GM23338 (cell line): ENCODE measurements at regions not wholly inside any gene's neighbourhood (a gene's known extent, or its start where the extent isn't known, plus 50 kb on each side); places are given as distances from the start of the nearest gene placed in this dataset.

Source experiments
- ATAC-seq: fragments of 200-7000 bp; cut with Tn5 transposase; 3 replicates; pipeline ENCODE4 v1.9.1; 2020
- DNase-seq: peaks from one replicate; pipeline ENCODE4 v3.0.0-alpha.2; 2015; ENCODE audit warnings: low spot score
- H2AFZ ChIP-seq: fragments of 200-600 bp; sonication (generic); 2 replicates; pipeline ENCODE4 v1.8.0; 2016; ENCODE audit warnings: antibody characterized with exemption, mild to moderate bottlenecking, moderate library complexity
- H3F3A ChIP-seq: fragments of 200-600 bp; sonication (generic); replicated peaks from 2 replicates; pipeline ENCODE4 v1.8.0; 2017; ENCODE audit warnings: antibody characterized with exemption, mixed run types, low read depth
- H3K27ac ChIP-seq: fragments of 200-600 bp; sonication (generic); 2 replicates; pipeline ENCODE4 v1.6.1; 2016; ENCODE audit warnings: low read depth
- H3K27me3 ChIP-seq: fragments of 200-600 bp; sonication (generic); 2 replicates; pipeline ENCODE4 v1.8.0; 2016; ENCODE audit warnings: mild to moderate bottlenecking, mixed run types, moderate library complexity; ENCODE audit not compliant: insufficient read depth
- H3K36me3 ChIP-seq: fragments of 200-600 bp; sonication (generic); 2 replicates; pipeline ENCODE4 v1.8.0; 2016; ENCODE audit warnings: mild to moderate bottlenecking; ENCODE audit not compliant: insufficient read depth
- H3K4me1 ChIP-seq: fragments of 200-600 bp; sonication (generic); 2 replicates; pipeline ENCODE4 v1.8.0; 2016; ENCODE audit warnings: mild to moderate bottlenecking, moderate library complexity; ENCODE audit not compliant: insufficient read depth
- H3K4me2 ChIP-seq: fragments of 200-600 bp; sonication (generic); 2 replicates; pipeline ENCODE4 v1.7.1; 2017; ENCODE audit warnings: mixed run types
- H3K4me3 ChIP-seq: fragments of 200-600 bp; sonication (generic); 2 replicates; pipeline ENCODE4 v1.6.1; 2016; ENCODE audit warnings: mixed run types
- H3K79me2 ChIP-seq: fragments of 200-600 bp; sonication (generic); replicated peaks from 2 replicates; pipeline ENCODE4 v1.8.0; 2017; ENCODE audit warnings: mild to moderate bottlenecking; ENCODE audit not compliant: insufficient read depth
- H3K9me2 ChIP-seq: fragments of 200-600 bp; sonication (generic); 2 replicates; pipeline ENCODE4 v1.8.0; 2017; ENCODE audit not compliant: insufficient read depth
- H4K20me1 ChIP-seq: fragments of 200-600 bp; sonication (generic); replicated peaks from 2 replicates; pipeline ENCODE4 v1.8.0; 2017; ENCODE audit warnings: mild to moderate bottlenecking; ENCODE audit not compliant: insufficient read depth
- H3K27ac Mint-ChIP-seq: 2 replicates; pipeline ENCODE4 v1.8.0; 2020; ENCODE audit warnings: inconsistent platforms, mild to moderate bottlenecking, moderate library complexity, mixed read lengths
- H3K27me3 Mint-ChIP-seq: 3 replicates; pipeline ENCODE4 v1.8.0; 2022; ENCODE audit warnings: low read depth, mild to moderate bottlenecking, moderate library complexity, mixed read lengths, inconsistent platforms; ENCODE audit not compliant: insufficient read depth, poor library complexity
- H3K36me3 Mint-ChIP-seq: 3 replicates; pipeline ENCODE4 v1.8.0; 2021; ENCODE audit warnings: low read depth, mild to moderate bottlenecking, inconsistent platforms, moderate library complexity, mixed read lengths
- H3K4me1 Mint-ChIP-seq: 3 replicates; pipeline ENCODE4 v1.8.0; 2020; ENCODE audit warnings: mild to moderate bottlenecking, inconsistent platforms, mixed read lengths
- H3K4me3 Mint-ChIP-seq: 3 replicates; pipeline ENCODE4 v1.8.0; 2021; ENCODE audit warnings: moderate library complexity, mild to moderate bottlenecking, inconsistent platforms, mixed read lengths
- H3K9me3 Mint-ChIP-seq: 3 replicates; pipeline ENCODE4 v1.8.0; 2020; ENCODE audit warnings: moderate library complexity, mild to moderate bottlenecking, inconsistent platforms, mixed read lengths
- CREB1 ChIP-seq: fragments of 250-450 bp; sonication (Bioruptor Pico); IDR thresholded peaks from 2 replicates; pipeline ENCODE4 v1.5.0; 2020; ENCODE audit warnings: low read depth, mild to moderate bottlenecking, moderate library complexity
- CTCF ChIP-seq, 2 experiments: fragments of 200-600 bp in 1 of 2; sonication (generic) in 1 of 2; conservative IDR thresholded peaks; 2 replicates each; pipeline versions ENCODE4 v1.5.1 to v1.6.1; 2016 to 2017; ENCODE audit warnings: antibody characterized with exemption in 2 of 2, low read depth in 2 of 2, mild to moderate bottlenecking in 2 of 2, moderate library complexity in 1 of 2
- ETS1 ChIP-seq: IDR thresholded peaks from 2 replicates; pipeline ENCODE4 v1.6.1; 2016; ENCODE audit warnings: antibody characterized with exemption
- EZH2 ChIP-seq: fragments of 200-600 bp; sonication (generic); IDR thresholded peaks from one replicate; pipeline ENCODE4 v1.8.0; 2017; ENCODE audit warnings: antibody characterized with exemption, mild to moderate bottlenecking, low read depth; ENCODE audit not compliant: unreplicated experiment
- EZH2phosphoT487 ChIP-seq: fragments of 200-600 bp; sonication (generic); IDR thresholded peaks from one replicate; pipeline ENCODE4 v1.8.1; 2018; ENCODE audit warnings: antibody characterized with exemption; ENCODE audit not compliant: unreplicated experiment
- JUNB ChIP-seq: IDR thresholded peaks from one replicate; pipeline ENCODE4 v1.6.1; 2016; ENCODE audit warnings: antibody characterized with exemption; ENCODE audit not compliant: unreplicated experiment
- NANOG ChIP-seq: IDR thresholded peaks from 2 replicates; pipeline ENCODE4 v1.6.1; 2016; ENCODE audit warnings: antibody characterized with exemption, borderline replicate concordance
- POLR2AphosphoS5 ChIP-seq: IDR thresholded peaks from 2 replicates; pipeline ENCODE4 v1.6.1; 2016; ENCODE audit warnings: antibody characterized with exemption, low read depth
- REST ChIP-seq: IDR thresholded peaks from one replicate; pipeline ENCODE4 v1.6.1; 2018; ENCODE audit warnings: antibody characterized with exemption; ENCODE audit not compliant: unreplicated experiment
- STAT1 ChIP-seq: IDR thresholded peaks from one replicate; pipeline ENCODE4 v1.6.1; 2016; ENCODE audit warnings: antibody characterized with exemption; ENCODE audit not compliant: unreplicated experiment
- ZNF114 ChIP-seq: fragments of 250-450 bp; sonication (Bioruptor Pico); IDR thresholded peaks from 2 replicates; pipeline ENCODE4 v1.5.0; 2020; ENCODE audit warnings: mild to moderate bottlenecking, moderate library complexity
- ZNF331 ChIP-seq: fragments of 250-450 bp; sonication (Bioruptor Pico); IDR thresholded peaks from 2 replicates; pipeline ENCODE4 v1.5.0; 2020; ENCODE audit warnings: low read depth, mild to moderate bottlenecking, moderate library complexity
- ZNF462 ChIP-seq: fragments of 250-450 bp; sonication (Bioruptor Pico); IDR thresholded peaks from 2 replicates; pipeline ENCODE4 v1.5.0; 2020; ENCODE audit warnings: mild to moderate bottlenecking, moderate library complexity

GRCh38 chr9:86449246-86449645 is 95.0 kb upstream of the TUT7 start:
- Mint-ChIP-seq H3K27ac (no peak overlapping the region), H3K4me3 (no peak overlapping the region), H3K4me1 (peaks cover 3% of the 10 kb centered on the region), H3K36me3 (no peaks in the 10 kb centered on the region), H3K9me3 (no peaks in the 10 kb centered on the region), H3K27me3 (peaks cover 4% of the 10 kb centered on the region)
- Histone ChIP-seq H3K4me2 (no peak overlapping the region), H4K20me1 (no peaks in the 10 kb centered on the region), H3K4me1 (no peaks in the 10 kb centered on the region), H3K79me2 (no peaks in the 10 kb centered on the region), H3K4me3 (no peak overlapping the region), H3F3A (no peaks in the 10 kb centered on the region), H3K27ac (no peak overlapping the region), H3K9me2 (peaks cover 4% of the 10 kb centered on the region; the same call in 1 of the 2 replicates), H3K27me3 (no peaks in the 10 kb centered on the region), H2AFZ (no peak overlapping the region), H3K36me3 (no peaks in the 10 kb centered on the region)
- DNase-seq (no peak), ATAC-seq (no peak)
- TF ChIP-seq EZH2 (no peak), CREB1 (CRISPR knock-in tag) (no peak), EZH2phosphoT487 (no peak), ZNF114 (CRISPR knock-in tag) (no peak), STAT1 (no peak), JUNB (no peak), ETS1 (no peak), NANOG (no peak), REST (no peak), CTCF (conservative IDR thresholded peaks at IDR 0.05; ENCODE audit: low read depth in 2 of 2) (no peak), ZNF331 (no peak), ZNF462 (CRISPR knock-in tag) (no peak), POLR2AphosphoS5 (no peak)
